Fibroblast of the aortic adventitia (primary cell): ENCODE measurements at regions not wholly inside any gene's neighbourhood (a gene's known extent, or its start where the extent isn't known, plus 50 kb on each side); places are given as distances from the start of the nearest gene placed in this dataset.
"Not testable (repeated sequence)": the region's sequence is repeated elsewhere in the genome, so short reads cannot be mapped to it uniquely, and the experiment has no call there.

Experiments
- DNase-seq: peaks from one replicate; pipeline ENCODE4 v3.0.0-alpha.2; 2010; ENCODE audit warnings: low read depth
- H3K4me3 ChIP-seq: 2 replicates; pipeline ENCODE4 v1.5.1; 2011; ENCODE audit warnings: low read depth, mild to moderate bottlenecking, control low read depth, low read length, moderate library complexity
- TF ChIP-seq, protein P1 (sequence below): IDR thresholded peaks from 2 replicates; pipeline ENCODE4 v1.5.1; 2011; ENCODE audit warnings: mild to moderate bottlenecking, low read length, control low read depth, inconsistent platforms; ENCODE audit not compliant: insufficient read depth

DNA sequence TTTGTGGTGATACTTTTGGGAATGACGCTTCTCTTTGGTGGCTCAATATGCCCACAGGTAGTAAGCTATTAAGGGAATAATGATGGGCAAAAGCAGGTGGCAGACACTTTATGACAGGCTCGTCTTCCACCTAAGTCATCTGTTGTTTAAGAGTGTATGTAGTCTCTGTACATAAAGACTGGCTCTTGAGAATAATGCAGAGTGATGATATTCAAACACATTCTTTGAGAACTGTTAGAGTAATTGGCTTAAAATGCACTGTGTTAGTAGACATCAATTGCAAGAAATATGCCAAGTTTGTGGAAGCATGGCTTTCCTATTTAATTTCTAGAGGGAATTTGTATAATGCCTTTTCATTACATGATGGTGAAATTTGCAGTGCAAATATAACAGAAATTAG is 694.8 kb upstream of the MIS18BP1 start:
- H3K4me3 ChIP-seq, result no peak overlapping the region
- no peak for DNase-seq
- TF ChIP-seq, protein P1, sequence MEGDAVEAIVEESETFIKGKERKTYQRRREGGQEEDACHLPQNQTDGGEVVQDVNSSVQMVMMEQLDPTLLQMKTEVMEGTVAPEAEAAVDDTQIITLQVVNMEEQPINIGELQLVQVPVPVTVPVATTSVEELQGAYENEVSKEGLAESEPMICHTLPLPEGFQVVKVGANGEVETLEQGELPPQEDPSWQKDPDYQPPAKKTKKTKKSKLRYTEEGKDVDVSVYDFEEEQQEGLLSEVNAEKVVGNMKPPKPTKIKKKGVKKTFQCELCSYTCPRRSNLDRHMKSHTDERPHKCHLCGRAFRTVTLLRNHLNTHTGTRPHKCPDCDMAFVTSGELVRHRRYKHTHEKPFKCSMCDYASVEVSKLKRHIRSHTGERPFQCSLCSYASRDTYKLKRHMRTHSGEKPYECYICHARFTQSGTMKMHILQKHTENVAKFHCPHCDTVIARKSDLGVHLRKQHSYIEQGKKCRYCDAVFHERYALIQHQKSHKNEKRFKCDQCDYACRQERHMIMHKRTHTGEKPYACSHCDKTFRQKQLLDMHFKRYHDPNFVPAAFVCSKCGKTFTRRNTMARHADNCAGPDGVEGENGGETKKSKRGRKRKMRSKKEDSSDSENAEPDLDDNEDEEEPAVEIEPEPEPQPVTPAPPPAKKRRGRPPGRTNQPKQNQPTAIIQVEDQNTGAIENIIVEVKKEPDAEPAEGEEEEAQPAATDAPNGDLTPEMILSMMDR, result no peak

DNA sequence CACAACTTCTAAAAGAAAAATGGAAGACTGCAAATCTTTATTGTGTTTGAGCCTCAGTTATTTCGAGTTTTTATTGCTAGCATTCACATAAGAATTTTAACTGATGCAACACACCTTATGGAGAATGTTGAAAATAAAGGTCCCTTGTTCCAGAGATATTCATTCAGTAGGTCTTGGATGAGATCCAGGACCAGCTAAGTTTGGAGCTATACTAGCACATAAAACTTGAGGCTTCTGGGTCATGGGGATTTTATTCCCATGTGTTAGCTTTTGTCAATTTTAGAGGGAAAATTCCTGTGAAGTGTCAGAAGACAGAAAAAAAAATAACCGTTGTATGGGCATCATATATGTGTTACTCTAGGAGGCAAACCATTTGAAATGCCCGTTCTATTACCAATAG is 693.2 kb upstream of the MIS18BP1 start:
- no peak overlapping the region for H3K4me3 ChIP-seq
- TF ChIP-seq, protein P1, result no peak
- DNase-seq, result no peak

DNA sequence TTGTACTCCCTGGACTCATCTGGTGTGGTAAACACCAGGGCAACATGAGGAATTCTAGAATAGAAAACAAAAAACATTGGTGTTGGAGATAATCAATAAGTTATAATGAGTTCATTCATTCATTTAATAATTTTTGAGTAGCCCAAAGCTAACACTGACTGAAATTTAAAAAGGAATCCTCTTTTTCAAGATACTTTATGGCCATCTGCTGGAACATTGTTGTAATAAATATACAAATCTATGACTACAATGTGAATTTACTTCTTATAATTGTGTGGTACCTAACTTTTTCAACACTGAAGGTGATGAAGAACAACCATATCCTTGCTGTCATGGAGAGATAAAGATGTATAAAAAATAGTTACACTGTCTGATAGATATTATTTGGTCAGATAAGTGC is 687.3 kb upstream of the MIS18BP1 start:
- H3K4me3 ChIP-seq, result no peak overlapping the region
- TF ChIP-seq, protein P1, result no peak
- DNase-seq, result no peak

DNA sequence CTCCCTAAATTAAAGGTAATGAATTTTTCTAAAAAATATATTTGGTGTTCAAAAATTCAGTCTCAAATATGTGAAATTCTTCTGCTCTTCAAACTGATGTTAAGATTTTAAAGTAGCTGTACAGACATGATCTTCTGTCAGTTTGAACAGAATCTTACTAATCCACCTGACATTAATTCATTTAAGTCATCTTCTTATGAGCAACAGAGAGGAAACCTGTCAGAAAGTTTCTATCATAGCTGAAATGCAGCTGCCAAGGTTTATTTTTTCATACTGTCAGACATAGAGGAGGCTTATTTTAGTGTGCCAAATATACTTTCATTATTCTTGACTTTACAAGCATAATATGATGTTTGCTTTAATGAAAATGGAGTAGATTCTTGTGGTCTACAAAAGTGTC is 686.6 kb upstream of the MIS18BP1 start:
- no peak overlapping the region for H3K4me3 ChIP-seq
- TF ChIP-seq, protein P1, result no peak
- no peak for DNase-seq

DNA sequence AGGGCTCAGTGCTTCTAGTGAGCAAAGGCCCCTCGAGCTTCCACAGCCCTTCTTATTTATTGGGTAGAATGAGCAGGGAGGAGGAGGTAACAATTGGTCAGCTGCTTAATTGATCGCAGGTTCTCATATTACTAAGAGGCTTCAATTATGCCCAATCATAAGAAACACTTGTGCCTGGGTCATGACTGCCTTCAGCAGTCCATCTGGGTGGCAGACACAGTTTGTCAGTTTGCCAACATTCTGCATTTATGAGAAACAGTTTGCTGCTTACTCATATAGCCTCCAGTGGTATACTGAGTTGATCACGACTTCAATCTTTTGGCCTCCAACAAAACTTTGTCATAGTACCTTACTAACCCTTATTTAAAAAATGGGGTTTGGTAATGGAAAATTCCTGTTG is 667.0 kb upstream of the MIS18BP1 start:
- not testable (repeated sequence) for H3K4me3 ChIP-seq, DNase-seq

DNA sequence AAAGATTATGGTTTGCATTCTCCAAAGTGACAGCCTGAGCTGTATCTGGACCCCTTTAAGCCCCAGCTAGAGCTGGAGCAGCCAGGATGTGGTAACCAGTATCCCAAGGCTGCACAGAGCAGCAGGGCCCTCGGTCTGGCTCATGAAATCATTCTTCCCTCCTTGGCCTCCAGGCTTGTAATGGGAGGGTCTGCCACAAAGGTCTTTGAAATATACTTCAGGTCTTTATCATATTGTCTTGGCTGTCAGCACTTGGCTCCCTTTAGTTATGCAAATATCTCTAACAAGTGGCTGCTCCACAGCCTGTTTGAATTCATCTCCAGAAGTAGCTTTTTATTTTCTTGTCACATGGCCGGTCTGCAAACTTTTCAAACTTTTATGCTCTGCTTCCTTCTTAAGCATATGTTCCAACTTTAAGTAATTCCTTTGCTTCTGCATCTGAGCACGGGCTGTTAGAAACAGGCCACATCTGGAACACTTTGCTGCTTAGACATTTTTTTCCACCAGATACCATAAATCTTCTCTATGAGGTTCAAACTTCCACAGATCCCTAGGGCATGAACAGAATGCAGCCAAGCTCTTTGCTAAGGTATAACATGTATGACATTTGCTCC is 663.4 kb upstream of the MIS18BP1 start:
- no peak for DNase-seq

DNA sequence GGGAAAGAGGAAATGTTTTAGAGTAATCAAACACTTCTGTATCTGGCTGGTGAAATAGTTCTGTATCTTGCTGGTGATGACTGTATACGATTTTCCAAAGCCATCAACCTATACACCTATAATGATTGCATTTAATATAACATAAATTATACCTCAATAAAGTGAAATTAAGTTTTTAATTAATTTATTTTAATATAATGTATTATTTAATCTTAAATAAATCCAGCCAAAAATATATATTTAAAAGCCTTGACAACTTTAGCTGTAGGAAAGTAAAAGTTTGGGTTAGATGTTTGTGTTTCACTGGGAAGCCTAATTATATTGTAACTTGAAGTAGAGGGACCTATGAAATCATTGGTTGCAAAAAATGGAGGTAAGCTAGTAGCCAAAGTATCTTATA is 654.8 kb upstream of the MIS18BP1 start:
- DNase-seq, result no peak
- H3K4me3 ChIP-seq, result no peak overlapping the region
- TF ChIP-seq, protein P1, result no peak

More for the DNA sequence above, 663.4 kb upstream of the MIS18BP1 start:
- no peak overlapping the region for H3K4me3 ChIP-seq
- TF ChIP-seq, protein P1, result no peak
